D721Med (cell line): ENCODE measurements at regions not wholly inside any gene's neighbourhood (a gene's known extent, or its start where the extent isn't known, plus 50 kb on each side); places are given as distances from the start of the nearest gene placed in this dataset.

ENCODE experiments used
- DNase-seq: peaks from one replicate; pipeline ENCODE4 v3.0.0; 2011; ENCODE audit warnings: low spot score; ENCODE audit not compliant: insufficient read length
- FAIRE-seq: peaks from 2 replicates; lab custom pipeline; 2011; peaks lifted over from hg19 to GRCh38; lab: Jason Lieb, UNC
- CTCF ChIP-seq: IDR thresholded peaks from 2 replicates; pipeline ENCODE4 v1.5.1; 2012; ENCODE audit warnings: mild to moderate bottlenecking, control low read depth; ENCODE audit not compliant: insufficient read depth; ENCODE audit errors: missing control alignments

- no peak for FAIRE-seq
- no peak for DNase-seq
- no peak for TF ChIP-seq CTCF
Observed at GRCh38 chr1:2874607-2875480, 73.4 kb upstream of the TTC34 start.

GRCh38 chr1:2875707-2876561, 74.4 kb upstream of the TTC34 start:
- DNase-seq (no peak), FAIRE-seq (no peak)
- no peak for TF ChIP-seq CTCF

GRCh38 chr1:2876846-2877245, 75.4 kb upstream of the TTC34 start:
- DNase-seq, result no peak
- no peak for TF ChIP-seq CTCF
- no peak for FAIRE-seq

GRCh38 chr1:2877391-2877790, 75.9 kb upstream of the TTC34 start:
- FAIRE-seq (no peak), DNase-seq (no peak)
- TF ChIP-seq CTCF, result no peak

GRCh38 chr1:2878591-2878990, 77.1 kb upstream of the TTC34 start:
- no peak for FAIRE-seq
- no peak for DNase-seq
- TF ChIP-seq CTCF, result no peak

GRCh38 chr1:2879026-2879425, 77.5 kb upstream of the TTC34 start:
- DNase-seq, result no peak
- no peak for TF ChIP-seq CTCF
- FAIRE-seq, result no peak
